Esophagus muscularis mucosa (tissue), 3 donors: ENCODE measurements at regions not wholly inside any gene's neighbourhood (a gene's known extent, or its start where the extent isn't known, plus 50 kb on each side); places are given as distances from the start of the nearest gene placed in this dataset.

Source experiments
- POLR2A ChIP-seq: fragments of 450-650 bp; IDR thresholded peaks from one replicate; pipeline ENCODE4 v1.6.1; 2017; ENCODE audit warnings: antibody characterized with exemption, moderate library complexity, mild to moderate bottlenecking, low read depth
- POLR2AphosphoS5 ChIP-seq, 2 donors: sonication (generic); formaldehyde crosslinking; IDR thresholded peaks; one replicate each; pipeline ENCODE4 v1.6.1; 2017; ENCODE audit warnings: antibody characterized with exemption in 2 of 2
- TF ChIP-seq, protein P1 (sequence below), 3 experiments: fragments of 200-600 bp in 2 of 3; fragments of 450-650 bp in 1 of 3; sonication (generic) in 2 of 3; IDR thresholded peaks; one replicate each; pipeline ENCODE4 v1.5.1; 2017 to 2019; ENCODE audit warnings: antibody characterized with exemption in 3 of 3, mild to moderate bottlenecking in 2 of 3, moderate library complexity in 1 of 3

DNA sequence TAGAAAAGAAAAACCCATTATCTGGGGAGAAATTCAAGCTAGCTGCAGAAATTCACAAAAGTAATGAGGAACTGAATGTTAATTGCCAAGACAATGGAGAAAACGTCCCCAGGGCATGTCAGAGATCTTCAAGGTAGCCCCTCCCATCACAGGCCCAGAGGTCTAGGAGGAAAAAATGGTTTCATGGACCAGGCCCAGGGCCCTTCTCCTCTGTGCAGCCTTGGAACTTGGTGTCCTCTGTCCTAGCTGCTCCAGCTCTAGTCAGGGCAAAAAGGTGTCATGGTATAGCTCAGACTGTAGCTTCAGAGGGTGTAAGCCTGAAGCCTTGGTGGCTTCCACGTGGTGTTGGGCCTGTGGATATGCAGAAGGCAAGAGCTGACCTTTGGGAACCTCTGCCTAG lies 411.8 kb downstream of the ADRA2A start:
- TF ChIP-seq POLR2AphosphoS5 (IDR thresholded peaks at IDR 0.05) (no peak), POLR2A (no peak)
- TF ChIP-seq, protein P1, sequence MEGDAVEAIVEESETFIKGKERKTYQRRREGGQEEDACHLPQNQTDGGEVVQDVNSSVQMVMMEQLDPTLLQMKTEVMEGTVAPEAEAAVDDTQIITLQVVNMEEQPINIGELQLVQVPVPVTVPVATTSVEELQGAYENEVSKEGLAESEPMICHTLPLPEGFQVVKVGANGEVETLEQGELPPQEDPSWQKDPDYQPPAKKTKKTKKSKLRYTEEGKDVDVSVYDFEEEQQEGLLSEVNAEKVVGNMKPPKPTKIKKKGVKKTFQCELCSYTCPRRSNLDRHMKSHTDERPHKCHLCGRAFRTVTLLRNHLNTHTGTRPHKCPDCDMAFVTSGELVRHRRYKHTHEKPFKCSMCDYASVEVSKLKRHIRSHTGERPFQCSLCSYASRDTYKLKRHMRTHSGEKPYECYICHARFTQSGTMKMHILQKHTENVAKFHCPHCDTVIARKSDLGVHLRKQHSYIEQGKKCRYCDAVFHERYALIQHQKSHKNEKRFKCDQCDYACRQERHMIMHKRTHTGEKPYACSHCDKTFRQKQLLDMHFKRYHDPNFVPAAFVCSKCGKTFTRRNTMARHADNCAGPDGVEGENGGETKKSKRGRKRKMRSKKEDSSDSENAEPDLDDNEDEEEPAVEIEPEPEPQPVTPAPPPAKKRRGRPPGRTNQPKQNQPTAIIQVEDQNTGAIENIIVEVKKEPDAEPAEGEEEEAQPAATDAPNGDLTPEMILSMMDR (IDR thresholded peaks at IDR 0.05) = no peak
